Caco-2 (cell line): ENCODE measurements at regions not wholly inside any gene's neighbourhood (a gene's known extent, or its start where the extent isn't known, plus 50 kb on each side); places are given as distances from the start of the nearest gene placed in this dataset.

Experiments used
- BruUV-seq: library from RNA; stranded (reverse); fragments of 400-500 nt; replicated peaks from 2 replicates; lab custom pipeline; 2021; lab: Mats Ljungman, UMichigan
- CTCF ChIA-PET: fragments of 300-600 bp; sonication (Branson Sonifier 250); formaldehyde crosslinking; loops from one replicate; lab custom pipeline; 2022; ENCODE audit warnings: antibody characterized with exemption; lab: Charles Lee
- POLR2A ChIA-PET: fragments of 300-600 bp; sonication (Branson Sonifier 250); formaldehyde crosslinking; loops from one replicate; lab custom pipeline; 2022; ENCODE audit warnings: antibody characterized with exemption; lab: Charles Lee
- DNase-seq, 2 experiments: peaks; one replicate each; pipeline versions ENCODE4 v3.0.0 to v3.0.0-alpha.2; 2020 to 2022
- H3K27me3 ChIP-seq: replicated peaks from 2 replicates; pipeline ENCODE4 v1.6.0; 2011; ENCODE audit warnings: low read length; ENCODE audit not compliant: control insufficient read depth, insufficient read depth
- H3K36me3 ChIP-seq: 2 replicates; pipeline ENCODE4 v1.5.1; 2011; ENCODE audit warnings: low read length; ENCODE audit not compliant: control insufficient read depth, insufficient read depth
- H3K4me1 ChIP-seq: fragments of 250-450 bp; sonication (Bioruptor Pico); 2 replicates; pipeline ENCODE4 v1.5.1; 2020; ENCODE audit warnings: mild to moderate bottlenecking
- H3K4me3 ChIP-seq: 2 replicates; pipeline ENCODE4 v1.5.1; 2011; ENCODE audit warnings: low read depth, mild to moderate bottlenecking, control low read depth, low read length
- H3K9me3 ChIP-seq: fragments of 250-450 bp; sonication (Bioruptor Pico); 2 replicates; pipeline ENCODE4 v1.5.1; 2020; ENCODE audit warnings: mild to moderate bottlenecking, moderate library complexity
- H3K27ac Mint-ChIP-seq: one replicate; pipeline ENCODE4 v1.8.0; 2022; ENCODE audit warnings: mixed read lengths; ENCODE audit not compliant: unreplicated experiment
- H3K27me3 Mint-ChIP-seq: one replicate; pipeline ENCODE4 v1.8.0; 2022; ENCODE audit warnings: mixed read lengths; ENCODE audit not compliant: insufficient read depth, unreplicated experiment
- H3K36me3 Mint-ChIP-seq: one replicate; pipeline ENCODE4 v1.8.0; 2022; ENCODE audit warnings: mild to moderate bottlenecking, mixed read lengths; ENCODE audit not compliant: insufficient read depth, unreplicated experiment
- H3K4me1 Mint-ChIP-seq: one replicate; pipeline ENCODE4 v1.8.0; 2022; ENCODE audit warnings: low read depth, mixed read lengths; ENCODE audit not compliant: unreplicated experiment
- H3K4me3 Mint-ChIP-seq: one replicate; pipeline ENCODE4 v1.8.0; 2022; ENCODE audit warnings: mild to moderate bottlenecking, moderate library complexity, mixed read lengths; ENCODE audit not compliant: unreplicated experiment
- H3K9me3 Mint-ChIP-seq: one replicate; pipeline ENCODE4 v1.8.0; 2022; ENCODE audit warnings: mixed read lengths; ENCODE audit not compliant: unreplicated experiment
- CTCF ChIP-seq, 2 experiments: fragments of 200-600 bp in 1 of 2; IDR thresholded peaks; 1 replicate in 1 of 2; 2 replicates in 1 of 2; pipeline versions ENCODE4 v1.5.1 to v1.8.0; 2011 to 2022; ENCODE audit warnings: antibody characterized with exemption in 1 of 2, control low read depth in 1 of 2, inconsistent platforms in 1 of 2, low read depth in 1 of 2, low read length in 1 of 2, mild to moderate bottlenecking in 1 of 2, moderate library complexity in 1 of 2; ENCODE audit not compliant: insufficient read depth in 1 of 2, severe bottlenecking in 1 of 2, unreplicated experiment in 1 of 2
- intact Hi-C: fragments of 100-400 bp; cut with micrococcal nuclease; formaldehyde crosslinking; loops from one replicate; pipeline ENCODE4 v1.10.0; 2022; ENCODE audit not compliant: unreplicated experiment

DNA sequence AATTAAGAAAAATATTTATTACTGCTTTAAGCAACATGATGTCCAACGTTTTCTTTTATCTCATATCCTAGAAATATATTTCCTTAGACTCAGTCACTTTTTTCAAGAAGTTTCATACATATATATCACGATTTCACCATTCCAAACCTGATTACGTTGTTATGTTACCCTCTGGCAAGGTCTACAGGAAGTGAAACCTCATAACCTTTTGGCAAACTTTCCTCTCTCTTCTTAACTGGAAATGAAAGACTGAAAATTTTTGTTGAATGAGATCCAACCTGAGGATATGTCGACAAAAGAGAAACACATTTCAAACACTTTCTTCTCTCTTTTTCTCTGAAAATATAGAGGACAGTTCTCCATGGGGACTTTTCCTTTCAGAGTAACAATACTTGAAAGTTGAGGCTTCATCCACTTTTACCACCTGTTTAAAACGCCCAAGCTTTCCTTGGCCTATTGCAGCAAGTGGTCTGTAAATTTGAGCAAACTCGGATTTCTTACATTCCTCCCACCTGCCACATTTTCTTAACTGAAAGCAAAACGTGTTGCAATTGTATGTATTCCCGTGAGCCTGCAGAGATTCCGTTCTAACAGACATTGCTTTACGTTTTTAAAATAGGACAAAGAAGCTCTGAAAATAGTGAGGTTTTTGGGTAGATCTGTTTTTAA lies 298.1 kb downstream of the CETN3 start:
- Mint-ChIP-seq H3K27me3 (no peaks in the 10 kb centered on the region), H3K27ac (no peak overlapping the region), H3K9me3 (no peaks in the 10 kb centered on the region), H3K36me3 (no peaks in the 10 kb centered on the region), H3K4me3 (no peak overlapping the region), H3K4me1 (no peaks in the 10 kb centered on the region)
- DNase-seq, result no peak
- H3K27me3 ChIP-seq, result no peaks in the 10 kb centered on the region
- no peaks in the 10 kb centered on the region for H3K36me3 ChIP-seq
- intact Hi-C loops, result no loop called here
- CTCF ChIA-PET, result no interaction called here
- POLR2A ChIA-PET, result no interaction called here
- H3K4me3 ChIP-seq, result no peak overlapping the region
- H3K4me1 ChIP-seq, result no peaks in the 10 kb centered on the region
- no peaks in the 10 kb centered on the region for H3K9me3 ChIP-seq
- TF ChIP-seq CTCF (IDR thresholded peaks at IDR 0.05; ENCODE audit: insufficient read depth in 1 of 2, low read depth in 1 of 2, low read length in 1 of 2, severe bottlenecking in 1 of 2, unreplicated experiment in 1 of 2), result no peak
- no TSS peak for BruUV-seq

- no TSS peak for BruUV-seq
- TF ChIP-seq CTCF (IDR thresholded peaks at IDR 0.05; ENCODE audit: insufficient read depth in 1 of 2, low read depth in 1 of 2, low read length in 1 of 2, severe bottlenecking in 1 of 2, unreplicated experiment in 1 of 2), result no peak
- no peaks in the 10 kb centered on the region for H3K4me1 Mint-ChIP-seq
- no peak overlapping the region for H3K4me3 Mint-ChIP-seq
- H3K9me3 Mint-ChIP-seq, result peaks cover 11% of the 10 kb centered on the region
- H3K27me3 Mint-ChIP-seq, result no peaks in the 10 kb centered on the region
- Histone ChIP-seq H3K4me1 (no peaks in the 10 kb centered on the region), H3K4me3 (no peak overlapping the region), H3K36me3 (no peaks in the 10 kb centered on the region), H3K9me3 (no peaks in the 10 kb centered on the region), H3K27me3 (no peaks in the 10 kb centered on the region)
- no peaks in the 10 kb centered on the region for H3K36me3 Mint-ChIP-seq
- H3K27ac Mint-ChIP-seq, result no peak overlapping the region
- POLR2A ChIA-PET, result no interaction called here
- CTCF ChIA-PET, result no interaction called here
- no peak for DNase-seq
- intact Hi-C loops, result no loop called here
These were observed 300.3 kb downstream of the CETN3 start for GRCh38 chr5:90109285-90109684.

GRCh38 chr5:90099099-90099498 lies 310.5 kb downstream of the CETN3 start:
- POLR2A ChIA-PET, result no interaction called here

More at GRCh38 chr5:90099099-90099498, 310.5 kb downstream of the CETN3 start:
- peaks cover 16% of the 10 kb centered on the region for H3K4me1 Mint-ChIP-seq
- Histone ChIP-seq H3K27me3 (no peaks in the 10 kb centered on the region), H3K4me1 (peaks cover 19% of the 10 kb centered on the region), H3K4me3 (no peak overlapping the region), H3K36me3 (no peaks in the 10 kb centered on the region), H3K9me3 (no peaks in the 10 kb centered on the region)
- no peaks in the 10 kb centered on the region for H3K36me3 Mint-ChIP-seq
- CTCF ChIA-PET, result no interaction called here
- no peaks in the 10 kb centered on the region for H3K9me3 Mint-ChIP-seq
- no peak overlapping the region for H3K4me3 Mint-ChIP-seq
- no peak overlapping the region for H3K27ac Mint-ChIP-seq
- H3K27me3 Mint-ChIP-seq, result no peaks in the 10 kb centered on the region
- intact Hi-C loops, result no loop called here
- BruUV-seq, result no TSS peak
- DNase-seq, result no peak
- TF ChIP-seq CTCF (IDR thresholded peaks at IDR 0.05; ENCODE audit: insufficient read depth in 1 of 2, low read depth in 1 of 2, low read length in 1 of 2, severe bottlenecking in 1 of 2, unreplicated experiment in 1 of 2), result no peak
